PC-9 (cell line): ENCODE measurements at regions not wholly inside any gene's neighbourhood (a gene's known extent, or its start where the extent isn't known, plus 50 kb on each side); places are given as distances from the start of the nearest gene placed in this dataset.

Experiments used
- BruUV-seq: library from RNA; stranded (reverse); fragments of 400-500 nt; replicated peaks from 2 replicates; lab custom pipeline; 2021; lab: Mats Ljungman, UMichigan
- CTCF ChIA-PET: fragments of 300-600 bp; sonication (Branson Sonifier 250); formaldehyde crosslinking; loops from one replicate; lab custom pipeline; 2022; ENCODE audit warnings: antibody characterized with exemption; lab: Charles Lee
- POLR2A ChIA-PET: fragments of 300-600 bp; sonication (Branson Sonifier 250); formaldehyde crosslinking; loops from one replicate; lab custom pipeline; 2022; ENCODE audit warnings: antibody characterized with exemption; ENCODE audit not compliant: unreplicated experiment; lab: Charles Lee
- DNase-seq, 2 experiments: peaks; one replicate each; pipeline versions ENCODE4 v3.0.0 to v3.0.0-alpha.2; 2015 to 2022; ENCODE audit warnings: mixed read lengths in 1 of 2
- H2AFZ ChIP-seq: fragments of 200-600 bp; sonication (generic); 2 replicates; pipeline ENCODE4 v1.8.1; 2017; ENCODE audit warnings: antibody characterized with exemption
- H3F3A ChIP-seq: fragments of 200-600 bp; sonication (generic); 2 replicates; pipeline ENCODE4 v1.8.1; 2017; ENCODE audit warnings: antibody characterized with exemption, mild to moderate bottlenecking, low read depth; ENCODE audit not compliant: insufficient read depth
- H3K27ac ChIP-seq: fragments of 200-600 bp; sonication (generic); 2 replicates; pipeline ENCODE4 v1.6.1; 2016; ENCODE audit warnings: mixed run types
- H3K27me3 ChIP-seq: fragments of 200-600 bp; sonication (generic); 2 replicates; pipeline ENCODE4 v1.6.1; 2016; ENCODE audit warnings: low read depth, mixed run types; ENCODE audit not compliant: insufficient read depth
- H3K36me3 ChIP-seq: fragments of 200-600 bp; sonication (generic); 2 replicates; pipeline ENCODE4 v1.6.1; 2016; ENCODE audit warnings: low read depth, mixed run types
- H3K4me1 ChIP-seq: fragments of 200-600 bp; sonication (generic); replicated peaks from 2 replicates; pipeline ENCODE4 v1.6.1; 2016; ENCODE audit warnings: mixed run types; ENCODE audit not compliant: insufficient read depth
- H3K4me2 ChIP-seq: fragments of 200-600 bp; sonication (generic); 2 replicates; pipeline ENCODE4 v1.6.1; 2017; ENCODE audit warnings: mixed run types
- H3K4me3 ChIP-seq: fragments of 200-600 bp; sonication (generic); 2 replicates; pipeline ENCODE4 v1.6.1; 2016; ENCODE audit warnings: mixed run types
- H3K79me2 ChIP-seq: fragments of 200-600 bp; sonication (generic); 2 replicates; pipeline ENCODE4 v1.6.1; 2017; ENCODE audit warnings: low read depth, mixed run types
- H3K9me2 ChIP-seq: fragments of 200-600 bp; sonication (generic); 2 replicates; pipeline ENCODE4 v1.8.1; 2017; ENCODE audit warnings: mild to moderate bottlenecking; ENCODE audit not compliant: insufficient read depth
- H3K9me3 ChIP-seq: fragments of 200-600 bp; sonication (generic); 2 replicates; pipeline ENCODE4 v1.8.1; 2016; ENCODE audit warnings: low read depth; ENCODE audit not compliant: insufficient read depth
- H4K20me1 ChIP-seq: fragments of 200-600 bp; sonication (generic); 2 replicates; pipeline ENCODE4 v1.8.1; 2017; ENCODE audit not compliant: insufficient read depth
- CTCF ChIP-seq: fragments of 200-600 bp; sonication (generic); conservative IDR thresholded peaks from 2 replicates; pipeline ENCODE4 v1.6.1; 2017; ENCODE audit warnings: mixed run types, antibody characterized with exemption, mild to moderate bottlenecking, moderate library complexity
- EZH2 ChIP-seq: fragments of 200-600 bp; sonication (generic); IDR thresholded peaks from 2 replicates; pipeline ENCODE4 v1.8.0; 2017; ENCODE audit warnings: antibody characterized with exemption, low read depth
- intact Hi-C: fragments of 100-400 bp; cut with micrococcal nuclease; formaldehyde crosslinking; loops from one replicate; pipeline ENCODE4 v1.10.0; 2022; ENCODE audit not compliant: unreplicated experiment

GRCh38 chr2:215527736-215528135, 91.9 kb upstream of the FN1 start:
- H3K4me3 ChIP-seq: no peak overlapping the region
- H3K36me3 ChIP-seq: no peaks in the 10 kb centered on the region
- H2AFZ ChIP-seq: no peak overlapping the region
- intact Hi-C loops: no loop called here
- BruUV-seq: no TSS peak
- H3K4me1 ChIP-seq: peaks cover 32% of the 10 kb centered on the region; the same call in 1 of the 2 replicates
- H3K9me3 ChIP-seq: peaks cover 20% of the 10 kb centered on the region
- POLR2A ChIA-PET: no interaction called here
- H3K4me2 ChIP-seq: no peak overlapping the region
- DNase-seq: no peak
- CTCF ChIA-PET: no interaction called here
- no peaks in the 10 kb centered on the region for H3K79me2 ChIP-seq
- no peaks in the 10 kb centered on the region for H3K9me2 ChIP-seq
- H3K27me3 ChIP-seq: no peaks in the 10 kb centered on the region
- no peaks in the 10 kb centered on the region for H4K20me1 ChIP-seq
- H3F3A ChIP-seq: 0 out of 2 replicates have a peak, but pooled peaks cover 5% of the 10 kb centered on the region
- no peak for TF ChIP-seq CTCF
- TF ChIP-seq EZH2: no peak
- H3K27ac ChIP-seq: 0 out of 2 replicates have a peak overlapping the region, but pooled peaks have one; percentile 31

GRCh38 chr2:215526341-215526740, 90.5 kb upstream of the FN1 start:
- TF ChIP-seq CTCF (no peak), EZH2 (no peak)
- Histone ChIP-seq H3K4me2 (no peak overlapping the region), H3K9me3 (peaks cover 20% of the 10 kb centered on the region), H3K36me3 (no peaks in the 10 kb centered on the region), H3K4me3 (no peak overlapping the region), H3K9me2 (no peaks in the 10 kb centered on the region), H2AFZ (no peak overlapping the region), H3K27me3 (no peaks in the 10 kb centered on the region), H3K27ac (no peak overlapping the region), H3K79me2 (no peaks in the 10 kb centered on the region), H3F3A (0 out of 2 replicates have a peak, but pooled peaks cover 5% of the 10 kb centered on the region), H3K4me1 (peaks cover 32% of the 10 kb centered on the region; the same call in 1 of the 2 replicates), H4K20me1 (no peaks in the 10 kb centered on the region)
- DNase-seq: no peak
- no TSS peak for BruUV-seq
- POLR2A ChIA-PET: no interaction called here
- CTCF ChIA-PET: no interaction called here
- intact Hi-C loops: no loop called here

GRCh38 chr2:215522237-215522636, 86.4 kb upstream of the FN1 start:
- ChIA-PET POLR2A (no interaction called here), CTCF (no interaction called here)
- H3K27me3 ChIP-seq: no peaks in the 10 kb centered on the region
- no peak for DNase-seq
- H3K79me2 ChIP-seq: no peaks in the 10 kb centered on the region
- no peak overlapping the region for H3K27ac ChIP-seq
- no peak overlapping the region for H2AFZ ChIP-seq
- no peaks in the 10 kb centered on the region for H3K9me2 ChIP-seq
- no peaks in the 10 kb centered on the region for H3K36me3 ChIP-seq
- peaks cover 3% of the 10 kb centered on the region; the same call in 1 of the 2 replicates for H3K9me3 ChIP-seq
- H4K20me1 ChIP-seq: no peaks in the 10 kb centered on the region
- TF ChIP-seq CTCF (no peak), EZH2 (no peak)
- no peaks in the 10 kb centered on the region for H3K4me1 ChIP-seq
- no peak overlapping the region for H3K4me3 ChIP-seq
- intact Hi-C loops: no loop called here
- no peaks in the 10 kb centered on the region for H3F3A ChIP-seq
- BruUV-seq: no TSS peak
- H3K4me2 ChIP-seq: no peak overlapping the region
